AG04450 (cell line): ENCODE measurements at regions not wholly inside any gene's neighbourhood (a gene's known extent, or its start where the extent isn't known, plus 50 kb on each side); places are given as distances from the start of the nearest gene placed in this dataset.

ENCODE experiments used
- CTCF ChIA-PET: fragments of 300-600, 350-600 bp; formaldehyde crosslinking; extraction: SDS; loops from one replicate; lab custom pipeline; 2022; ENCODE audit warnings: antibody characterized with exemption, inconsistent platforms; lab: Charles Lee
- POLR2A ChIA-PET: fragments of 350-600 bp; formaldehyde crosslinking; extraction: SDS; loops from one replicate; lab custom pipeline; 2021; ENCODE audit warnings: antibody characterized with exemption, inconsistent platforms; lab: Yijun Ruan, JAX
- DNase-seq: peaks from one replicate; pipeline ENCODE4 v3.0.0-alpha.2; 2011; ENCODE audit warnings: low read depth, low spot score
- H3K27ac ChIP-seq: one replicate; pipeline ENCODE4 v1.5.1; 2012; ENCODE audit warnings: low read depth, low read length, control low read depth
- H3K27me3 ChIP-seq: one replicate; pipeline ENCODE4 v1.6.0; 2012; ENCODE audit warnings: low read length; ENCODE audit not compliant: control insufficient read depth, insufficient read depth
- H3K4me3 ChIP-seq: 2 replicates; pipeline ENCODE4 v1.5.1; 2011; ENCODE audit warnings: mild to moderate bottlenecking, low read depth, low read length, control low read depth
- H3K9me3 ChIP-seq: 2 replicates; pipeline ENCODE4 v1.5.1; 2012; ENCODE audit warnings: low read length; ENCODE audit not compliant: control insufficient read depth, insufficient read depth
- CTCF ChIP-seq: IDR thresholded peaks from 2 replicates; pipeline ENCODE4 v1.5.1; 2011; ENCODE audit warnings: low read depth, low read length, control low read depth, inconsistent platforms

GRCh38 chrX:109931677-109932076, 71.2 kb upstream of the TMEM164 start:
- no peak for DNase-seq
- no peak for TF ChIP-seq CTCF
- Histone ChIP-seq H3K9me3 (no peaks in the 10 kb centered on the region), H3K27me3 (no peaks in the 10 kb centered on the region), H3K4me3 (no peak overlapping the region), H3K27ac (no peak overlapping the region)
- CTCF ChIA-PET, result no interaction called here
- POLR2A ChIA-PET, result no interaction called here

GRCh38 chrX:109934434-109934833, 68.5 kb upstream of the TMEM164 start:
- Histone ChIP-seq H3K9me3 (no peaks in the 10 kb centered on the region), H3K27ac (no peak overlapping the region), H3K27me3 (no peaks in the 10 kb centered on the region), H3K4me3 (no peak overlapping the region)
- no peak for DNase-seq
- ChIA-PET POLR2A (no interaction called here), CTCF (no interaction called here)
- TF ChIP-seq CTCF, result no peak

GRCh38 chrX:109934935-109935334, 68.0 kb upstream of the TMEM164 start:
- H3K9me3 ChIP-seq, result no peaks in the 10 kb centered on the region
- H3K4me3 ChIP-seq, result no peak overlapping the region
- TF ChIP-seq CTCF, result no peak
- DNase-seq, result no peak
- CTCF ChIA-PET, result no interaction called here
- H3K27ac ChIP-seq, result no peak overlapping the region
- H3K27me3 ChIP-seq, result no peaks in the 10 kb centered on the region
- POLR2A ChIA-PET, result no interaction called here

- no peak for DNase-seq
- H3K4me3 ChIP-seq, result no peak overlapping the region
- CTCF ChIA-PET, result interaction anchor here (1.2 kb wide), 1 partner anchor 210 kb away, joined by 3 read pairs; no protein-coding TSS in a partner anchor
- POLR2A ChIA-PET, result no interaction called here
- H3K9me3 ChIP-seq, result no peaks in the 10 kb centered on the region
- H3K27ac ChIP-seq, result no peak overlapping the region
- no peaks in the 10 kb centered on the region for H3K27me3 ChIP-seq
- no peak for TF ChIP-seq CTCF
These were observed 66.8 kb upstream of the TMEM164 start for GRCh38 chrX:109936114-109936513.

- Histone ChIP-seq H3K9me3 (no peaks in the 10 kb centered on the region), H3K4me3 (no peak overlapping the region), H3K27me3 (no peaks in the 10 kb centered on the region), H3K27ac (no peak overlapping the region)
- CTCF ChIA-PET, result interaction anchor here (1.2 kb wide), 1 partner anchor 210 kb away, joined by 3 read pairs; no protein-coding TSS in a partner anchor
- DNase-seq, result no peak
- POLR2A ChIA-PET, result no interaction called here
- TF ChIP-seq CTCF, result no peak
These were observed 66.3 kb upstream of the TMEM164 start for GRCh38 chrX:109936598-109936997.
